NCI-H226 (cell line): ENCODE measurements at regions not wholly inside any gene's neighbourhood (a gene's known extent, or its start where the extent isn't known, plus 50 kb on each side); places are given as distances from the start of the nearest gene placed in this dataset.

Experiments
- DNase-seq: peaks from one replicate; pipeline ENCODE4 v3.0.0-alpha.2; 2015

GRCh38 chr11:119934866-119935265 is 203.0 kb downstream of the TRIM29 start:
- DNase-seq: no peak

- DNase-seq: no peak
Observed at GRCh38 chr11:119934267-119934666, 203.6 kb downstream of the TRIM29 start.

- no peak for DNase-seq
Observed at GRCh38 chr11:119933584-119933983, 204.3 kb downstream of the TRIM29 start.

- DNase-seq: no peak
Observed at GRCh38 chr11:119932828-119933562, 204.0 kb upstream of the NECTIN1 start.

- no peak for DNase-seq
Observed at GRCh38 chr11:119928047-119928446, 199.0 kb upstream of the NECTIN1 start.

GRCh38 chr11:119924017-119924416 is 195.0 kb upstream of the NECTIN1 start:
- DNase-seq: no peak

GRCh38 chr11:119921571-119921970 is 192.6 kb upstream of the NECTIN1 start:
- no peak for DNase-seq

GRCh38 chr11:119920666-119921387 is 191.8 kb upstream of the NECTIN1 start:
- no peak for DNase-seq

- no peak for DNase-seq
Observed at GRCh38 chr11:119919656-119920055, 190.7 kb upstream of the NECTIN1 start.

- no peak for DNase-seq
Observed at GRCh38 chr11:119918347-119918746, 189.3 kb upstream of the NECTIN1 start.

GRCh38 chr11:119916568-119916967 is 187.6 kb upstream of the NECTIN1 start:
- DNase-seq: no peak

- no peak for DNase-seq
Observed at GRCh38 chr11:119912229-119912628, 183.2 kb upstream of the NECTIN1 start.

- DNase-seq: no peak
Observed at GRCh38 chr11:119910650-119911049, 181.7 kb upstream of the NECTIN1 start.

- DNase-seq: no peak
Observed at GRCh38 chr11:119910051-119910450, 181.1 kb upstream of the NECTIN1 start.

GRCh38 chr11:119909495-119909894 is 180.5 kb upstream of the NECTIN1 start:
- DNase-seq: no peak

GRCh38 chr11:119909077-119909476 is 180.1 kb upstream of the NECTIN1 start:
- DNase-seq: no peak

- no peak for DNase-seq
Observed at GRCh38 chr11:119908573-119908904, 179.5 kb upstream of the NECTIN1 start.

GRCh38 chr11:119907878-119908572 is 179.0 kb upstream of the NECTIN1 start:
- DNase-seq: no peak

- no peak for DNase-seq
Observed at GRCh38 chr11:119907122-119907851, 178.3 kb upstream of the NECTIN1 start.

- DNase-seq: no peak
Observed at GRCh38 chr11:119906376-119906775, 177.4 kb upstream of the NECTIN1 start.

- DNase-seq: no peak
Observed at GRCh38 chr11:119905162-119905561, 176.2 kb upstream of the NECTIN1 start.

GRCh38 chr11:119904531-119905035 is 175.6 kb upstream of the NECTIN1 start:
- DNase-seq: no peak

- no peak for DNase-seq
Observed at GRCh38 chr11:119903821-119904220, 174.8 kb upstream of the NECTIN1 start.
